Endothelial cell of umbilical vein (primary cell): ENCODE measurements at regions not wholly inside any gene's neighbourhood (a gene's known extent, or its start where the extent isn't known, plus 50 kb on each side); places are given as distances from the start of the nearest gene placed in this dataset.

Source experiments
- BruUV-seq: library from RNA; stranded (reverse); fragments of 400-500 nt; replicated peaks from 2 replicates; lab custom pipeline; 2021; lab: Mats Ljungman, UMichigan
- CTCF ChIA-PET: fragments of 300-600, 350-600 bp; sonication (Branson Sonifier 250); formaldehyde crosslinking; loops from one replicate; lab custom pipeline; 2021; ENCODE audit warnings: antibody characterized with exemption, inconsistent platforms; lab: Charles Lee
- POLR2A ChIA-PET: fragments of 300-600, 350-600 bp; sonication (Branson Sonifier 250); formaldehyde crosslinking; loops from one replicate; lab custom pipeline; 2021; ENCODE audit warnings: antibody characterized with exemption, inconsistent platforms; lab: Charles Lee
- DNase-seq: peaks from one replicate; pipeline ENCODE4 v3.0.0-alpha.2; 2011; ENCODE audit warnings: low read depth, low spot score
- FAIRE-seq: peaks from 2 replicates; lab custom pipeline; 2011; peaks lifted over from hg19 to GRCh38; lab: Jason Lieb, UNC
- H2AFZ ChIP-seq: 2 replicates; pipeline ENCODE4 v1.6.0; 2012; ENCODE audit warnings: low read depth, low read length, control low read depth, inconsistent platforms
- H3K27ac ChIP-seq: 2 replicates; pipeline ENCODE4 v1.5.1; 2011; ENCODE audit warnings: low read depth, mild to moderate bottlenecking, control low read depth, low read length, moderate library complexity; ENCODE audit not compliant: insufficient read depth
- H3K27me3 ChIP-seq, 2 experiments: 2 replicates each; pipeline versions ENCODE4 v1.6.0 to v1.6.1; 2011; ENCODE audit warnings: low read length in 2 of 2, mixed read lengths in 1 of 2; ENCODE audit not compliant: control insufficient read depth in 2 of 2, insufficient read depth in 2 of 2
- H3K36me3 ChIP-seq, 2 experiments: 2 replicates in 1 of 2; 3 replicates in 1 of 2; pipeline ENCODE4 v1.5.1; 2011; ENCODE audit warnings: low read length in 2 of 2, mild to moderate bottlenecking in 1 of 2, moderate library complexity in 1 of 2; ENCODE audit not compliant: control insufficient read depth in 2 of 2, insufficient read depth in 2 of 2; ENCODE audit errors: extremely low read depth in 1 of 2
- H3K4me1 ChIP-seq: 3 replicates; pipeline ENCODE4 v1.5.1; 2011; ENCODE audit warnings: mild to moderate bottlenecking, low read length; ENCODE audit not compliant: control insufficient read depth, insufficient read depth; ENCODE audit errors: extremely low read depth
- H3K4me2 ChIP-seq: 2 replicates; pipeline ENCODE4 v1.6.1; 2011; ENCODE audit warnings: low read length, control low read depth, mixed read lengths; ENCODE audit not compliant: insufficient read depth
- H3K4me3 ChIP-seq, 3 experiments: fragments of 200-600 bp in 1 of 3; sonication (generic), shearing (Covaris generic) in 1 of 3; replicated peaks in 1 of 3; 2 replicates each; pipeline ENCODE4 v1.5.1; 2011 to 2016; ENCODE audit warnings: control low read depth in 3 of 3, low read length in 3 of 3, mild to moderate bottlenecking in 2 of 3, inconsistent platforms in 1 of 3, low read depth in 1 of 3, moderate library complexity in 1 of 3; ENCODE audit not compliant: insufficient read depth in 1 of 3
- H3K79me2 ChIP-seq: 2 replicates; pipeline ENCODE4 v1.6.0; 2012; ENCODE audit warnings: low read length, inconsistent platforms; ENCODE audit not compliant: control insufficient read depth, insufficient read depth
- H3K9ac ChIP-seq: replicated peaks from 2 replicates; pipeline ENCODE3; 2011; ENCODE audit warnings: low read length, control low read depth; ENCODE audit not compliant: insufficient read depth; ENCODE audit errors: extremely low read depth
- H3K9me1 ChIP-seq: replicated peaks from 3 replicates; pipeline ENCODE4 v1.6.0; 2011; ENCODE audit warnings: mild to moderate bottlenecking, low read length; ENCODE audit not compliant: control insufficient read depth, insufficient read depth; ENCODE audit errors: extremely low read depth
- H3K9me3 ChIP-seq: replicated peaks from 2 replicates; pipeline ENCODE4 v1.5.1; 2012; ENCODE audit warnings: low read length, inconsistent platforms; ENCODE audit not compliant: control insufficient read depth, insufficient read depth
- H4K20me1 ChIP-seq: replicated peaks from 2 replicates; pipeline ENCODE3; 2011; ENCODE audit warnings: mild to moderate bottlenecking, low read length; ENCODE audit not compliant: control insufficient read depth, insufficient read depth; ENCODE audit errors: extremely low read depth
- CTCF ChIP-seq, 2 donors: IDR thresholded peaks; 1 replicate in 1 of 2; 2 replicates in 1 of 2; pipeline ENCODE4 v1.5.1; 2011; ENCODE audit warnings: low read length in 2 of 2, mild to moderate bottlenecking in 2 of 2, moderate library complexity in 2 of 2, control low read depth in 1 of 2, inconsistent platforms in 1 of 2, low read depth in 1 of 2; ENCODE audit not compliant: insufficient read depth in 1 of 2; ENCODE audit errors: extremely low read depth in 1 of 2
- EZH2 ChIP-seq: IDR thresholded peaks from 2 replicates; pipeline ENCODE4 v1.6.1; 2012; ENCODE audit warnings: borderline replicate concordance, low read depth, mild to moderate bottlenecking, moderate library complexity, low read length, inconsistent platforms; ENCODE audit not compliant: severe bottlenecking
- FOS ChIP-seq: IDR thresholded peaks from 2 replicates; pipeline ENCODE4 v1.6.1; 2011; ENCODE audit warnings: mild to moderate bottlenecking, low read length, moderate library complexity, borderline replicate concordance; ENCODE audit not compliant: insufficient read depth
- GATA2 ChIP-seq: IDR thresholded peaks from 2 replicates; pipeline ENCODE4 v1.7.0; 2011; ENCODE audit warnings: low read depth, mild to moderate bottlenecking, moderate library complexity, mixed read lengths, low read length; ENCODE audit not compliant: insufficient read length, insufficient read depth
- JUN ChIP-seq: IDR thresholded peaks from 2 replicates; pipeline ENCODE4 v1.6.1; 2011; ENCODE audit warnings: borderline replicate concordance, low read depth; ENCODE audit not compliant: insufficient read length, insufficient read depth
- MAX ChIP-seq: IDR thresholded peaks from 2 replicates; pipeline ENCODE4 v1.6.1; 2011; ENCODE audit not compliant: insufficient read depth, insufficient read length
- MYC ChIP-seq: IDR thresholded peaks from one replicate; pipeline ENCODE4 v1.6.1; 2011; ENCODE audit warnings: mild to moderate bottlenecking, low read depth, low read length
- POLR2A ChIP-seq: IDR thresholded peaks from 2 replicates; pipeline ENCODE4 v1.6.1; 2012; ENCODE audit warnings: low read depth, mild to moderate bottlenecking, control low read depth, low read length
- POLR2AphosphoS5 ChIP-seq: IDR thresholded peaks from 2 replicates; pipeline ENCODE4 v1.6.1; 2012; ENCODE audit warnings: low read depth, mild to moderate bottlenecking, control low read depth, low read length, moderate library complexity; ENCODE audit not compliant: insufficient read depth
- dilution Hi-C: fragments of 300-500 bp; cut with MboI; formaldehyde crosslinking; loops from one replicate; pipeline ENCODE4 v1.15.0; 2019; ENCODE audit warnings: low sequenced_read_pairs; ENCODE audit not compliant: extremely low pct_ligation_motif_present
- intact Hi-C: fragments of 100-400 bp; cut with micrococcal nuclease; formaldehyde crosslinking; loops from one replicate; pipeline ENCODE4 v1.10.0; 2022

GRCh38 chr6:144435602-144436426, 150.7 kb downstream of the UTRN start:
- intact Hi-C loops (no loop called here), dilution Hi-C loops (no loop called here)
- Histone ChIP-seq H3K27me3 (no peaks in the 10 kb centered on the region), H3K4me3 (no peak overlapping the region), H3K4me1 (peaks cover 14% of the 10 kb centered on the region), H4K20me1 (no peaks in the 10 kb centered on the region), H3K79me2 (peaks cover 5% of the 10 kb centered on the region), H3K9ac (no peak overlapping the region), H3K9me1 (no peaks in the 10 kb centered on the region), H3K27ac (no peak overlapping the region), H3K36me3 (peaks cover 15 to 38% of the 10 kb centered on the region in 2 experiments), H3K4me2 (no peak overlapping the region), H3K9me3 (no peaks in the 10 kb centered on the region), H2AFZ (no peak overlapping the region)
- no peak for DNase-seq
- FAIRE-seq: no peak
- POLR2A ChIA-PET: interaction anchor here (1.3 kb wide), 1 partner anchor 149 kb away, joined by 4 read pairs; no protein-coding TSS in a partner anchor
- CTCF ChIA-PET: interaction anchor here (0.9 to 1.7 kb wide), 7 partner anchors 16 to 159 kb away, joined by 3 to 13 read pairs (median 3); no protein-coding TSS in a partner anchor
- no TSS peak for BruUV-seq
- TF ChIP-seq CTCF (IDR thresholded peaks at IDR 0.05; ENCODE audit: extremely low read depth in 1 of 2, insufficient read depth in 1 of 2, low read depth in 1 of 2, low read length in 2 of 2): no peak
- no peak for TF ChIP-seq JUN
- TF ChIP-seq MYC: no peak
- TF ChIP-seq MAX: no peak
- TF ChIP-seq POLR2A: no peak
- no peak for TF ChIP-seq EZH2
- no peak for TF ChIP-seq GATA2
- no peak for TF ChIP-seq FOS
- no peak for TF ChIP-seq POLR2AphosphoS5
